IMR-90 (cell line): ENCODE measurements at regions not wholly inside any gene's neighbourhood (a gene's known extent, or its start where the extent isn't known, plus 50 kb on each side); places are given as distances from the start of the nearest gene placed in this dataset.

Source experiments
- ATAC-seq: fragments of 200-7000 bp; cut with Tn5 transposase; 2 replicates; pipeline ENCODE4 v1.9.1; 2020; ENCODE audit warnings: low read depth, mild to moderate bottlenecking, moderate library complexity
- BruUV-seq: library from RNA; stranded (reverse); fragments of 400-500 nt; replicated peaks from 2 replicates; lab custom pipeline; 2021; lab: Mats Ljungman, UMichigan
- CTCF ChIA-PET: fragments of 300-600 bp; formaldehyde crosslinking; extraction: SDS; loops from one replicate; lab custom pipeline; 2021; ENCODE audit warnings: antibody characterized with exemption; lab: Yijun Ruan, JAX
- POLR2A ChIA-PET: fragments of 300-600 bp; sonication (Branson Sonifier 250); formaldehyde crosslinking; loops from one replicate; lab custom pipeline; 2022; ENCODE audit warnings: antibody characterized with exemption; ENCODE audit not compliant: unreplicated experiment; lab: Charles Lee
- DNase-seq: peaks from one replicate; pipeline ENCODE4 v3.0.0; 2013
- H2AFZ ChIP-seq: replicated peaks from 2 replicates; pipeline ENCODE3; 2013; ENCODE audit warnings: low read length, mild to moderate bottlenecking; ENCODE audit not compliant: poor library complexity
- H2AK5ac ChIP-seq: 2 replicates; pipeline ENCODE4 v1.6.1; 2013; ENCODE audit warnings: low read depth, low read length, inconsistent platforms
- H2AK9ac ChIP-seq: replicated peaks from 2 replicates; pipeline ENCODE3; 2013; ENCODE audit warnings: mild to moderate bottlenecking, low read depth, low read length, moderate library complexity; ENCODE audit not compliant: poor library complexity
- H2BK120ac ChIP-seq: 2 replicates; pipeline ENCODE4 v1.6.1; 2013; ENCODE audit warnings: low read depth, low read length, inconsistent platforms
- H2BK15ac ChIP-seq: 3 replicates; pipeline ENCODE4 v1.6.1; 2013; ENCODE audit warnings: low read depth, low read length, inconsistent platforms
- H2BK20ac ChIP-seq: 2 replicates; pipeline ENCODE4 v1.6.1; 2013; ENCODE audit warnings: low read depth, mild to moderate bottlenecking, inconsistent platforms, low read length, moderate library complexity
- H2BK5ac ChIP-seq: 2 replicates; pipeline ENCODE4 v1.6.1; 2013; ENCODE audit warnings: mild to moderate bottlenecking, low read depth, low read length, inconsistent platforms; ENCODE audit not compliant: poor library complexity, severe bottlenecking
- H3K14ac ChIP-seq: replicated peaks from 2 replicates; pipeline ENCODE4 v1.6.1; 2013; ENCODE audit warnings: low read depth, low read length, inconsistent platforms
- H3K18ac ChIP-seq: 2 replicates; pipeline ENCODE4 v1.6.1; 2013; ENCODE audit warnings: low read depth, low read length, control low read depth
- H3K23ac ChIP-seq: 2 replicates; pipeline ENCODE4 v1.6.1; 2013; ENCODE audit warnings: low read depth, low read length, inconsistent platforms
- H3K27ac ChIP-seq: 2 replicates; pipeline ENCODE4 v1.5.1; 2013; ENCODE audit warnings: mild to moderate bottlenecking, control low read depth, low read length; ENCODE audit not compliant: insufficient read depth
- H3K27me3 ChIP-seq: 2 replicates; pipeline ENCODE4 v1.6.1; 2013; ENCODE audit warnings: low read length; ENCODE audit not compliant: control insufficient read depth, insufficient read depth
- H3K36me3 ChIP-seq: 2 replicates; pipeline ENCODE4 v1.6.1; 2013; ENCODE audit warnings: low read length, mixed read lengths; ENCODE audit not compliant: control insufficient read depth, insufficient read depth
- H3K4ac ChIP-seq: 2 replicates; pipeline ENCODE4 v1.6.1; 2013; ENCODE audit warnings: low read depth, low read length, inconsistent platforms
- H3K4me1 ChIP-seq: 2 replicates; pipeline ENCODE4 v1.6.1; 2013; ENCODE audit warnings: low read length, mixed read lengths; ENCODE audit not compliant: control insufficient read depth, insufficient read depth
- H3K4me2 ChIP-seq: 2 replicates; pipeline ENCODE4 v1.6.1; 2013; ENCODE audit warnings: low read depth, mild to moderate bottlenecking, control low read depth, low read length, moderate library complexity
- H3K4me3 ChIP-seq: 2 replicates; pipeline ENCODE4 v1.5.1; 2013; ENCODE audit warnings: low read depth, mild to moderate bottlenecking, control low read depth, low read length, moderate library complexity; ENCODE audit not compliant: insufficient read depth
- H3K56ac ChIP-seq: 2 replicates; pipeline ENCODE4 v1.6.1; 2013; ENCODE audit warnings: low read length, inconsistent platforms; ENCODE audit not compliant: insufficient read depth; ENCODE audit errors: extremely low read depth
- H3K79me1 ChIP-seq, 2 experiments: 2 replicates each; pipeline ENCODE4 v1.6.1; 2013; ENCODE audit warnings: low read length in 2 of 2, inconsistent platforms in 1 of 2, low read depth in 1 of 2
- H3K9ac ChIP-seq: 2 replicates; pipeline ENCODE4 v1.6.1; 2013; ENCODE audit warnings: low read depth, low read length, control low read depth
- H3K9me1 ChIP-seq: 2 replicates; pipeline ENCODE4 v1.6.1; 2013; ENCODE audit warnings: low read length, inconsistent platforms; ENCODE audit not compliant: insufficient read depth
- H3K9me3 ChIP-seq: 2 replicates; pipeline ENCODE4 v1.6.1; 2013; ENCODE audit warnings: low read length; ENCODE audit not compliant: control insufficient read depth, insufficient read depth
- H4K20me1 ChIP-seq: 2 replicates; pipeline ENCODE4 v1.6.1; 2013; ENCODE audit warnings: low read length, inconsistent platforms; ENCODE audit not compliant: insufficient read depth
- H4K5ac ChIP-seq: 2 replicates; pipeline ENCODE4 v1.6.1; 2013; ENCODE audit warnings: mild to moderate bottlenecking, low read depth, low read length, control low read depth
- H4K8ac ChIP-seq, 2 experiments: 2 replicates each; pipeline ENCODE4 v1.6.1; 2013; ENCODE audit warnings: low read depth in 2 of 2, low read length in 2 of 2, control low read depth in 1 of 2, inconsistent platforms in 1 of 2
- H4K91ac ChIP-seq: 2 replicates; pipeline ENCODE4 v1.6.1; 2013; ENCODE audit warnings: low read depth, low read length, inconsistent platforms; ENCODE audit not compliant: insufficient read depth
- BHLHE40 ChIP-seq: fragments of 150-350 bp; IDR thresholded peaks from 2 replicates; pipeline ENCODE4 v1.6.1; 2016; ENCODE audit warnings: mild to moderate bottlenecking, low read depth, low read length
- FOS ChIP-seq: fragments of 150-350 bp; IDR thresholded peaks from 2 replicates; pipeline ENCODE4 v1.6.1; 2016; ENCODE audit warnings: low read depth, low read length
- MAFK ChIP-seq: IDR thresholded peaks from 2 replicates; pipeline ENCODE4 v1.6.1; 2012; ENCODE audit warnings: low read depth, low read length, improper control_type of control experiment
- RFX5 ChIP-seq: IDR thresholded peaks from 2 replicates; pipeline ENCODE4 v1.8.0; 2012; ENCODE audit warnings: low read depth, mild to moderate bottlenecking, low read length, moderate library complexity
- USF2 ChIP-seq: fragments of 150-350 bp; IDR thresholded peaks from 2 replicates; pipeline ENCODE4 v1.6.1; 2017; ENCODE audit warnings: mild to moderate bottlenecking, antibody characterized with exemption, low read length, low read depth
- WGBS, 2 experiments: methylation state at CpG; one replicate each; pipeline versions ENCODE4 v1.1.5 to v1.1.7; 2013; ENCODE audit warnings: missing lambda C conversion rate in 2 of 2; ENCODE audit not compliant: insufficient read length in 1 of 2; ENCODE audit errors: extremely low coverage in 2 of 2; 5-methylcytosine and 5-hydroxymethylcytosine counted together
- dilution Hi-C: fragments of 300-500 bp; cut with HindIII; formaldehyde crosslinking; loops from one replicate; pipeline ENCODE4 v1.14.3; 2018; ENCODE audit warnings: low sequenced_read_pairs; ENCODE audit not compliant: unreplicated experiment
- in situ Hi-C: fragments of 300-500 bp; cut with MboI; formaldehyde crosslinking; loops from 3 replicates; pipeline ENCODE4 v1.14.3; 2019; ENCODE audit warnings: low sequenced_read_pairs, inconsistent platforms, mixed read lengths
- intact Hi-C: fragments of 100-400 bp; cut with micrococcal nuclease; formaldehyde crosslinking; loops from 2 replicates; pipeline ENCODE4 v1.10.0; 2022

- TF ChIP-seq USF2, result no peak
- no peak for TF ChIP-seq RFX5
- no peak for TF ChIP-seq FOS
- no peak for TF ChIP-seq MAFK
Measured at GRCh38 chr4:148776941-148777340, 334.7 kb upstream of the NR3C2 start (continued).

GRCh38 chr4:148774134-148774533 lies 331.9 kb upstream of the NR3C2 start:
- Histone ChIP-seq H3K56ac (no peak overlapping the region), H3K79me1 (no peaks in the 10 kb centered on the region), H2AK5ac (no peak overlapping the region), H3K4ac (no peak overlapping the region), H3K27me3 (no peaks in the 10 kb centered on the region), H4K8ac (no peak overlapping the region), H3K4me3 (no peak overlapping the region), H3K9me1 (no peaks in the 10 kb centered on the region), H3K9ac (no peak overlapping the region), H2AK9ac (no peak overlapping the region), H2BK15ac (no peak overlapping the region), H4K20me1 (no peaks in the 10 kb centered on the region), H2AFZ (no peak overlapping the region), H3K4me1 (peaks cover 7% of the 10 kb centered on the region; the same call in 1 of the 2 replicates), H2BK20ac (no peak overlapping the region), H2BK5ac (no peak overlapping the region), H3K23ac (no peak overlapping the region), H3K27ac (no peak overlapping the region), H3K9me3 (no peaks in the 10 kb centered on the region), H2BK120ac (no peak overlapping the region), H3K14ac (no peak overlapping the region), H3K4me2 (no peak overlapping the region), H4K5ac (no peak overlapping the region), H3K18ac (no peak overlapping the region; the same call in 1 of the 2 replicates), H4K91ac (no peak overlapping the region), H3K36me3 (no peaks in the 10 kb centered on the region)
- TF ChIP-seq BHLHE40 (no peak), RFX5 (no peak)
- ChIA-PET CTCF (no interaction called here), POLR2A (no interaction called here)
- BruUV-seq, result no TSS peak
- intact Hi-C loops, result loop anchor here (10.0 kb wide), 1 partner anchor 491 kb away; no protein-coding TSS in a partner anchor
- no CpG with 5 or more reads among the region's 3 CpGs for WGBS, 2 experiments
- DNase-seq (no peak), ATAC-seq (no peak)
- dilution Hi-C loops, result no loop called here
- in situ Hi-C loops, result no loop called here
